Right lung (tissue), 2 donors: ENCODE measurements at regions not wholly inside any gene's neighbourhood (a gene's known extent, or its start where the extent isn't known, plus 50 kb on each side); places are given as distances from the start of the nearest gene placed in this dataset.

Source experiments
- DNase-seq, 2 donors: peaks; one replicate each; pipeline ENCODE4 v3.0.0-alpha.2; 2013

DNA sequence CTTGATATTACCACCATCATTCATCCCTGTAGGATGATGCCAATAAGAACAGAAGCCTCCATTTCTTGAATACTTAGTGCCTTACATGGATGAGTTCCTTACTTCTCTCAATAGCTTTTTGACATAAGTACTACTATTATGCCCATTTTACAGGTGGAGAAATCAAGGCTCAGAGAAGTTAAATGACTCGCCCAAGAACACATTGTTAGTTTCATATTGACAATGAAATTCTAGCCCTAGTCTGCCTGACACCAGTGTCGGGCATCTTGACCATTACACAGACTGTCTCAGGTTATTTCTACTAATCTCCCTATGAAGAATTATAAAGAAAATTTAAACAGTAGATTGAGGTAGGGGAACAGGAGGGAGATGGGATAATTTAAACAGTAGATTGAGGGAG lies 52.5 kb upstream of the ARL8B start:
- DNase-seq: no peak

DNA sequence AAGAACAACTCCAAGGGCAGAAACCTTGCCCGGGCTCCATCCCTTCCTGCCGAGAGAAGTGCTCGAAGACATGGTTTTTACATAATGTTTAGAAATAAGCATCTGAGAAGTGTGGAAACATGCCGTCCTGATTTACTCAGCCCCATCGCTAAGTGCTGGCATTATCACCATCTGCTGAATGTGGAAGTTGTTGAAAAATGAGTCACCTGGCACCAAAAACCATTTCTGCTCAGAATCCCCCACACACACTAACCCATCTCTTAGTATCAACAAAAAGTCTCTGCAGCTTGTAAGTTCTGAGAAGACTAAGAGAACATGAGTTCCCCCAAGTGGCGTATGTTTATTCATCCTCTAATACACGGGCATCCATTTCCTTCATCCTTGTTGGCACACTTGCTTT lies 51.0 kb upstream of the ARL8B start:
- no peak for DNase-seq

GRCh38 chr3:5072100-5072816 lies 49.8 kb upstream of the ARL8B start:
- DNase-seq: no peak
